Forelimb muscle (tissue), 1 donor: ENCODE measurements at regions not wholly inside any gene's neighbourhood (a gene's known extent, or its start where the extent isn't known, plus 50 kb on each side); places are given as distances from the start of the nearest gene placed in this dataset.

ENCODE experiments used
- DNase-seq: peaks from one replicate; pipeline ENCODE4 v3.0.0-alpha.2; 2013; ENCODE audit warnings: low read depth

DNA sequence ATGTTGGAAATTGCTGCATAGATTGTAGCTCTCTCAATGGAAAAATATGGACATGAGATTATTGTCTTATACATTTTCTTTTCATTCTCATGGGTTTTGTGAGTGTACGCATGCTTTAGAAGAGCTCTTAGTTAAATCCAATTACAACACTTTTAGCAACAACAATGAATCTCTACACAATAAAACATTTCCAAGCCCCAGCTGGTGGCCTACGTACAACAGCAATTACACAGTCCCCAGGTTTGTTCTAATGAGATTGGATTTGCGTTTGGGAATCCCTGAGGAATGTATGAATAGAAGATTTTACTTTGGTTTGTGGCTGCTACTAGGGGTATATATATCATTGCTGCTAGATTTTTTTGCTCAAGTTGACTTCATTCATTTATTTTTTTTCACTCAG lies 98.6 kb downstream of the FHDC1 start:
- no peak for DNase-seq

DNA sequence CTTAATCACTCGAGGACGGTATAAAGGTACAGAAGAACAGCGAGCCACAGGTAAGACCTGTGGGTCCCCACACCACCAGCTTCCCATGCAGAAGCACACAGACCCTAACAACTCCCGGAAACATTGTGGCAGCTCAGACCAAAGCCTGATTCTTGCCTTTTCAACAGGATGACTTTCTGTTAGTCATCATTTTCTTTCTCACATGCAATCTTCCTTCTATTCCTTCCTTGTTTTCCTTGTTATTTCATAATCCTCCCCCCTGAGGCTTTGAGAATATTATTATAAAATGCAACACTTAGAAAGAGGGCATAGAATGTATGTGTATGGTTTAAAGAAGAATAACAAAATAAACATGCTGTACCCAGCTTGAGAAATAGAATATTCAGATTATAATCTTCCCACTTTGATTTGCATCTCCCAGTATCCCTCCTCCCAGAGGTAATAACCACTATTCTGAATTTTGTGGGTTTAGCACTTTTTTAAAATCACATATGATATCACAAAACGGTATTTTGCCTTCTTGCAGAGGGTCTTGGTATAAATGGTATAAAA lies 100.9 kb downstream of the FHDC1 start:
- no peak for DNase-seq

DNA sequence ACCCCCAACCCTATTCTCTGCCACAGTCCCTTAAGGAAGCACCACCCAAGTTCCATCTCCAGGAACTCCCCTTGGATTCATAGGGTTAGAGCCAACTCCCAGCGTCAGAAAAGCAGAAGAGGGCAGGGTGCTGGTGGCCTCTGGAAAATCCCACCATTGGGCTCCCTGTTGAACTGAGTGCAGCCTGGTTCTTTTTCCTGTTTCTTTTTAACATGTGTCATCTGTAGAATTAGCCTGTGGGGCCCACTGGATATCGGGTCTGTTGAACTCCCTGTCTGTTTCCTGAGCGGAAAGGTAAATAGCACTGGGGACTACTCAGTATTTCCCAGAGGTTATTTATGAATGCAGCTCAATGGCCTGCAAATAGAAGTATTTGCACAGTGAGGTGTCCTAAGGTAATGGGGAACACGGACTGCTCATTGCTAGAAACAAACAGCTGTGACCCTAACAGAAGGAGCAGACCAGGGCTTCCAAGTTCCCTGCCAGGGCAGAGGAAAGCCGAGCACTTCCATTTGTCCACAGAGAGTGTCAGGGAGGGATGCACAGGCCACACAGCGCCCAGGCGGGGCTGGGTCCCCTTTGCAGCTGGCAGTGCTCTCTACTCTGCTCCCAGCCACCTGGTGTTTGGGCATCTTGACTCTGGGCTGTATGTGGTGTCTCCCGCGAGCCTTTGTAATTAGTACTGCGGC lies 102.6 kb downstream of the FHDC1 start:
- no peak for DNase-seq

DNA sequence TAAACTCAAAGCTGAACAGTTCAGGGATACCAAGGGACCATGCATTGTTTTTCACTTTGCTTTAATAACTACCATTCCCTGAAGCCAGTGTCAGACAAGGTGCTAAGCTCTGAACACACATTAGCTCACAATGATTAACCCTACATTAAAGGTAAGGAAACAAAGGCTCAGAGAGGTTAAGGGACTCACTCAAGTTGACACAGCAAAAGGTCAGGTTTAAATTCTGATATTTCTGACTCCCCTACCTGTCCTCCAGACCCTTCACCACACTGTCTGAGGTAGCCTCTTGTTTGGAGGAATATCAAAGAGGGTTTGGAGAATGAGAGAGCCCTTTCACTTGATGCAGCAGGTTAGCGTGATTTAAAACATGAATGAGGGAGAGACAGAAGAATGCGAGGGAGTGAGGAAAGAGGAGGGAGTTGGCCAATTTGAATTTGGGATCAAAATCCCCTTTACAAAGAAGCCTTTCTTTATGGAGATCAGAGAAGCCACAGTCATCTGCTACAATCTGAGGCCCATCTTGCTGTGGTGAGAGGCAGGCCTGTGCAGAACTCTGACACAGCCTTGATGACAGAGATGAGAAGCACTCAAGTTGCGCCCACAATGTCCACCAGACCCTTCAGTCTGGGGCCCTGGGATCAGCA lies 103.5 kb downstream of the FHDC1 start:
- DNase-seq: no peak

DNA sequence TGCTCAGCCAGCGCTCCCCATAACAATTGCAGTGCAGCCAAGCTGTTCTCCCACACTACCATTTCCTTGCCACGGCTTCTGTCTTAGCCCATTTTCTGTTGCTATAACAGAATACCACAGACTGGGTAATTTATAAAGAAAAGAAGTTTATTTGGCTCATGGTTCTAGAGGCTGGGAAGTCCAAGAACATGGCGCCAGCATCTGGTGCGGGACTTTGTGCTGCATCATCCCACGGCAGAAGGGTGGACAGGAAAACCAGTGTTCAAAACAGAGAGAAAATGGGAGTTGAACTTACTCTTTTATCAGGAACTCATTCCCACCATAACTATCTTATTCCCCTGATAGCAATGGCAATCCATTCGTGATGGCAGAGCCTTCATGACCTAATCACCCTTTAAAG lies 104.6 kb downstream of the FHDC1 start:
- DNase-seq: no peak

DNA sequence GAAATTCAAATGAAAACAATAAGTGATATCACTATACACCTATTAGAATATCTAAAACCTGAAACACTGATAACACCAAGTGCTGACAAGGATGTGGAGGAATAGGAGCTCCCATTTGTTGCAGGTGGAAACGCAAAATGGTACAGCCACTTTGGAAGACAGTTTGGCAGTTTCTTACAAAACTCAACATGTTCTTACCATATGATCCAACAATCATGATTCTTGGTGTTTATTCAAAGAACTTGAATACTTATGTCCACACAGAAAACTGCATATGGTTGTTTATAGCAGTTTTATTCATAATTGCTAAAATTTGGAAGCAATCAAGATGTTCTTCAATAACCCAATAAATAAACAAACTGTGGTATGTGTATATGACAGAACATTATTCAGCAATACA lies 107.9 kb downstream of the FHDC1 start:
- DNase-seq: no peak

DNA sequence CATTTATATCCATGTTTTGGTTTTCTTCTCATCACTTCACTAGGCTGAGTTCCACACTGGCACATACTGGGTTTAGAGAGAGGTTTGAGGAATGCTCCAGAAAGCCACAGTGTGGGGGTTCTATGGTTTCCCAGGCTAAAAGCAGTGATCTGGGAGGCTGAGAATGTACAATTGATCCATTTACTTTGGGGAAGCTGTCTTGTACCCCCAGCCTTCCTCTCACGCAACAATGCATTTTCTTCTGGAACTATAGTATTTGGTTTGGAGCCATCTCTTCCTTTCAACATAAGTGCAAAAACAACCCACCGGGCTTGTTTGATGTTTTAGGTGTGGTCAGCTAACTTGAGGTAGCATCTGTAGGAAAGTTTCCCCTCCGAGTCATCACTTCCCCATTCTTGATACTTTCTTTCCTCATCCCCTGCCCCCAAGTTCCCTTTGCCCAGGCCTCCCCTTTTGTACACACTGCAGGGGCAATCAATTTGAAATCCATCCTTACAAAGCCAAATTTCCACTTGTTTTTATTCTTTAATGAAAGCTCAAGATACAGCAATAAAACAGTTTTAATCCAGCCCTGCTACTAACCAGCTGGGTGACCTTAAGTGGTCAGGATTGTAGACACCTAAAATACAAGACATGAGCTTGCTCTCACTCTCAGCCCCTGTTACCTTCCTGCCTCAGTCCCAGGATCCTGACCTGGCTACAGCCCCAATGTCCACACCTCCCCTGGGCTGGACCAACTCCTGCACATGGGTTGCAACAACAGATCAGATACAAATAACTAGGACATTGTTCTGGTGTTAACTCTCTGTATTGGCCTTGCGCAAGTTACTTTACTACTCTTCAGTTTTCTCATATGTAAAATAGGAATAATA lies 109.2 kb downstream of the FHDC1 start:
- DNase-seq: no peak

DNA sequence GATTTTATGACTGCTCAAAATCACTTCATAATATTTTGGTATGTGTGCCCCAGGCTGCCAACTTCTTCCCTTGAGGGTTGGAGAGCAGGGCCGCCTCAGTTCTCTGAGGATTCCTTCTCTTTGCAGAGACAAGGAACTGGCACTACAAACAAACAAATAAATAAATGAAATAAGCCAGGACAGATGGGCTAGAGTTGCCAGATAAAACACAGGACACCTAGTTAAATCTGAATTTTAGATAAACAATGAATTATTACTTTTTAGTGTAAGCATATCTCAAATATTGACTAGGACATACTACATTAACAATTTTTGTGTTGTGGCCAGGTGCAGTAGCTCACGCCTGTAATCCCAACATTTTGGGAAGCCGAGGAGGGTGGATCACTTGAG lies 122.5 kb downstream of the FHDC1 start:
- DNase-seq: no peak

DNA sequence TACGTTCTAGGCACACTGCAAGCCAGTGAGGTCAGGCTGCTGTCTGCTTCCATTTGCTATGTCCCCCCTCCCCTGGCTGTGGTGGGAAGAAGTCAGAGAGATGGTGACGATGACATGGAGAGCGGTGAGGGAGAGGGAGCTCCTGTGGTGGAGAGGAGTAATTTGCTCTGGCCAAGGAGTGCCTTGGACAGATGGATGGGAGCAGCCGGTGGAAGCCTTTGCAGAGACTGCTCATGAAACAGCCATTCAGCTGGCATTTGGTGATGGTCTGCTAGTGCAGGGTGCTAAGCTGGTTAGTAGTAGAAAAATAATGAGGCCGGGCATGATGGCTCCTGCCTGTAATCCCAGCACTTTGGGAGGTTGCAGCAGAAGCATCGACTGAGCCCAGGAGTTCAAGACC lies 124.1 kb downstream of the FHDC1 start:
- no peak for DNase-seq

DNA sequence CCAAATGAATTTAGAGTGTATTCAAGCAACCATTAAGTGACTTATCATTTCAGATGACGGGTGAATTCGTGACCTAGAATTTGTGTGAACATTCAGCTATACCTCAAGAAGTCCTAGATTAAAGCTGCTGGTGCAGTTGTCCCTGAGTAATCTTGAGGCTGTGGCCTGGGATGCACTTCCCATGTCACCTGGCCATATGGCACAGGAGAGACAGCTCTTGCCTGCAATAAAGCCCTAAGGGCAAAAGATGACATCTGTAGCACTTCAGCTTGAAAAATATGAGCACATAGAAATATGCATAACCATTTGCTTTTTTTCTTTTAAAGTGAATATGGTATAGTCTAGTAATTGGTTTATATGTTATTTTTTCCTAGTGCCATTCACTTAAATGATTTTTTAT lies 125.8 kb downstream of the FHDC1 start:
- DNase-seq: no peak

DNA sequence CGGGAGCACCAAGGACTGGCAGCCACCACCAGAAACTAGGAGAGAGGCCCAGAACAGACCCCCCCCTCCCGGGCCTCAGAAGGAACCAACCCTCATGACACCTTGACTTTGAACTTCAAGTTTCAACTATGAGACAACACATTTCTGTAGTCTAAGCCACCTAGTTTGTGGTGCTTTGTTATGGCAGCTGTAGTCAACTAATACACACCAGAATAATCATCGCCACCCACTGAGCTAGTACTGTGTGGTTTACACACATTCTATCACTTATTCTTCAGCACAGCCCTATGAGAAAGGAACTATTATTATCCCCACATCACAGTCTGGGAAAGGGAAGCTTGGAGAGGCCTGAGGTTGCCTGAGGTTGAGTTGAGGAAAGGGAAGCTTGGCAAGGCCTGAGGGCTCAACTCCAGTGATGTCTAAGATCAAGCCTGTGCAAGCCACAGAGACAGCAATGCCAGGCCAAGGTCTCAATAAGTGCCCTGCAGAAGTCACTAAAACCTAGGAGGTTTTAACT lies 126.6 kb downstream of the FHDC1 start:
- no peak for DNase-seq

DNA sequence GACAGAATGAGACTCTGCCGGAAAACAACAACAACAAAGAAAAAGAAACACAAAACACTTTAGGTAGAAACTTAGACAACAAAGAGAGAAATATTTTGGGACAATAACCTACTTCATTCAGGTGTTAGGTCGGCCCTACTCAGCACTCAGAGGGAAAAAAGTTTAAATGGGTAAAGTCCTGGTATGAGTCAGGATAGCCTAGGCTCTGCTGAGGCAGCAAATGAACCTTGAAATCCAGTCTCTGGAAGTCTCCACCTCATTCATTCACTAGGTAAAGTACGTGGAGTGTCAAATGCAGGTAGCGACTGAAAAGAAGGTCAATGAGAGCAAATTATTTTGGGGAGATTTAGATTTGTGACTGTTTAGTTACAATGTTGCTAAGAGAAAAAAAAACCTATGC lies 127.4 kb downstream of the FHDC1 start:
- no peak for DNase-seq

DNA sequence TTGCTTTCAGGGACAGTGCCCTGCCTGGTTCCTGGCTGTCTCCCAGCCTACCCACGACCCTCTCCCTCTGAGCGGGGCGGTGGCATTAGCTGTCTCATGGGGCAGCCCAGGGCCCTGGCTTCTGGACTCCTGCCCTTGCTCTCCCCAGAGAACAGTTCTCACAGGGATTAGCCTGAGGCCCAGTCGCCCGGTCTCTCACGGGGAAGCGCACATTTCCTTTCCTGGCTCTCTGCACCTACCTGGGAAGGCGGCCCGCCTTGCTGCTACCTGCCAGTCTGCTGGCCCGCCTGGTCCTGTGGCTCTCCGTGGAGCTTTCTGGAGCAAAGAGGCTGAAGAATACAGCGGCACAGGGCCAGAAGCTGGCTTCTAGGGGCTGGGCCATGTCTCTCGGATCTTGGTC lies 128.4 kb downstream of the FHDC1 start:
- DNase-seq: no peak

DNA sequence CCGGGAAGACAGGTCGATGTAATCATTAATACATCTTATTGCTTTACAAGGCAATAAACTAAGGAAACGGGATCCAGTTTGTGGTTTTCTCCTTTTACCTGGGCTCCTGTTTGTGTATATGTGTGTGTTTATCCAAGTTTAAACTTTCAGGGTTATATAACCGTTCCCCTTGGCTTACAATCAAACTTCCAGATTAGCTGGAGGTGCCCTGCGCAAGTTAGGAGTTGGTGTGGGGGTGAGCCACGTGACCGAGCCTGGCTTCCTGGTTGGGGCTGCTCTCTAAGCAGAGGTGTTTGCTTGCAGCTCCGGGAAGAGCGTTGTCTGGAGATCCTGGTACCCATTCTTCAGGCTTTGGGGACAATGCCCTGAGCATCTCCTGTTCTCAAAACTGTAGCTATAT lies 129.2 kb downstream of the FHDC1 start:
- DNase-seq: no peak

DNA sequence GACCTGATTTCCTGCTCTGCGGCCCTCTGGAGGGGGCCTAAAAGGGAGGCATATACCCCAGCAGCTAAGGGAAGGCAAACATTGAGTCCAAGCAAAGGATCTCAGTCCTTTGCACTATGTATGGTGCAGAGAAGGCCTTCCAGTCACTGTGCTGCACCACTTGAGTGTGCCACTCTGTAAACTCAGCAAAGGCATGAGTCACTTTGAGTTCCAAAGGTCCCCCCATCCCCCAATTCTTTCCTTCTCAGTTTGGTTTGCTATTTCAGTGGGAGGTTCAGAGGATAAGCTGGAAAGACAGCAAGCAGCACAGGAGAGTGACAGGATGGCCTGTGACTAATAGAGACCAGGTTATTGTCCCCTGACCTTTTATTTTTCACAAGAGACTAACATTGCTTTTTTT lies 131.3 kb downstream of the FHDC1 start:
- no peak for DNase-seq

DNA sequence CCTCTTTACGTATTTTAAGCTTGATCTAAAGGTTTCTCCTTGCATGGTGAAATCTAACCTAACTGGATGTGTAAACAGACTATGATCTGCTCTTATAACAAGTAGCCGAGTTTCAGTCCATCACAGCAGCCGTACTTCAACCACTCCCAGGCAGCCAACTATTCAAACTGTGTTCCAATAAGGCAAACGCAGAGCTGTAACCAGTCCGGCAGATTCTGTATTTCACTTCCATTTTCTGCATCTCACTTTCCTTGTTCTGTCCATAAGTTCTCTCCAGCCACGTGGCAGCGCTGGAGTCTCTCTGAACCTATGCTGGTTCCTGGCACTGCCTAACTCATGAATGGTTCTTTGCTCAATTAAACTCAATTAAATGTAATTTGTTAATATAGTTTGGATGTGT lies 132.6 kb downstream of the FHDC1 start:
- no peak for DNase-seq

DNA sequence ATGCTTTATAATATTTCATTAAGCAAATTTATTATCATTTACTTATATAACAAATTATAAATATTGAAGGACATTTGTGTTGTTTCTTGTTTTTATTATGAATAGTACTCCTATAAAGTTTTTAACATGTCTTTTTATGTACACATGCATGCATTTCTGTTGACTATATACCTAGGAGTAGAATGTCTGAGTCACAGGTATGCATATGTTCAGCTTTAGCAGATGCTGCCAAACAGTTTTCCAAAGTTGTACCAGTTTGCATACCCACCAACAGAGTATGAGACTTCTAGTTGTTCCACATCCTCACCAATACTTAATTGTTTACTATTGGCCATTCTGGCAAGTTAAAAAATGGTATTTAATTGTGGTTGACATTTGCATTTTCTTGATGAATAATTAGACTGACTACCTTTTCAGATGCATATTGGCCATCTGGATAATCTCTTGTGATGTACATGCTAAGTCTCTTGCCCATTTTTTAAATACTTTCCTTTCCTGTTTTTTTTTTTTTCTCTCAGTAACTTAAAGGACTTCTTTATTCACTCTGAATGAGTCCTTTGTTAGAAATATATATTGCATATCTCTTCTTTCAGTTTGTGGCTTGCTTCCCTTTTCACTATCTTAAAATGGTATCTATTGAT lies 132.2 kb upstream of the TRIM2 start:
- DNase-seq: no peak

DNA sequence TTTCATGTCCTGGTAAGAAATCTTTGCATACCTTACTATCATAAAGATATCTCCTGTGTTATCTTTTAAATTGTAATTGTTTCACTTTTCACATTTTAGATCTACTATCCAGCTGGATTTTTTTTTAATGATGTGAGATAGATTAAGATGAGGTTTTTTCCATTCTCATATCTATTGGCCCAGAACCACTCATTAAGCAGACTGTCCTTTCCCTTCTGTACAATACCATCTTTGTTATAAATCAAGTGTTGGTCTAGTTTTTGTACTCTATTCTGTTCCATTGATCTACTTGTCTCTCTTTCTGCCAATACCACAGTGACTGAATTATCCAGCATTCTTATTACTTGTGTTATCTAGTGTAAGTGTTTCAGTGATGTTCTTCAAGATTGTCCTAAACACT lies 131.6 kb upstream of the TRIM2 start:
- DNase-seq: no peak

DNA sequence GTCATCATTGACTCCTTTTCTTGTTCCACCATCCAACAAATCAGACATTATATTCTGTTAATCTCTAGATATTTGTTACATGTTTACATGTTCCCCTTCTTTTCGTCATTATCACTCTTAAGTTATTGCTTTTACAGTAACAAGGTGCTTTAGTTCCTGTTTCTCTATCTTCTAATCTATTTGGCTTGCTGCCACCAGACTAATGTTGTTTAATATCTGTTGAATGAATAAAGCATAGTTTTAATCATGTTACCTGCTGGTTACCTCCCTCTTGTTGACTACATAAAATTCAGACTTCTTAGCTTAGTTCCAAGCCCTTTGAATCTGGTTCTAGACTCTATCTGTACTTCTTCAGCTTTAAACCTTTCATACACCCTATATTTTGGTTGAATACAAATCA lies 129.8 kb upstream of the TRIM2 start:
- no peak for DNase-seq

DNA sequence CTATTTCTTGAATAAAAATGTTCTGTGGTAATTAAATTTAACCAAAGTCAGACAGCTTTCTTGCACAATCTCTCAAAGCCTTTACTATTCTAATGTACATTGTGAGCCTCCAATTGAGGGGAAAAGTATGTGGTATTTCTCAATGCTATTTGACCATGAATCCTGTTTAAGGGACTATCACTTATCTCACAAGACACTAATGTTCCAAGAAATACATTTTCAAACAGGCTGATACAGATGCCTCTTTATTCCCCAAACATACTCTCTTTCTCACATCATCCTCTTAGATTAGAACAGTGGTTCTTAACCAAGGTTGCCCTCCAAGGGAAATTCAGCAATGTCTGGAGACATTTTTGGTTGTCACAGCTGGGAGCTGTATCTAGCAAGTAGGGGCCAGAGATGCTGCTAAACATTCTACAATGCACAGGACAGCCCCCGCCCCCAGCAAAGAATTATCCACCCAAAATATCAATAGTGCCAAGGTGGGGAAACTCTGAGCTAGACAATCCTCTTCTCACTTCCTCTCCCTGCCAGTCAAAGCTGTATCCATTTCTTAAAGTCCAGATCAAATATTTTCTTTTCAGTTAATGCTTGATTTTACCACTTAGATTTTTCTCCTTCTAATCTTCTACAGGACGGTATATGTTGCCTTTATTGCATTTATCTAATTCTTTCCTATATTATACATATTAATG lies 129.2 kb upstream of the TRIM2 start:
- no peak for DNase-seq

DNA sequence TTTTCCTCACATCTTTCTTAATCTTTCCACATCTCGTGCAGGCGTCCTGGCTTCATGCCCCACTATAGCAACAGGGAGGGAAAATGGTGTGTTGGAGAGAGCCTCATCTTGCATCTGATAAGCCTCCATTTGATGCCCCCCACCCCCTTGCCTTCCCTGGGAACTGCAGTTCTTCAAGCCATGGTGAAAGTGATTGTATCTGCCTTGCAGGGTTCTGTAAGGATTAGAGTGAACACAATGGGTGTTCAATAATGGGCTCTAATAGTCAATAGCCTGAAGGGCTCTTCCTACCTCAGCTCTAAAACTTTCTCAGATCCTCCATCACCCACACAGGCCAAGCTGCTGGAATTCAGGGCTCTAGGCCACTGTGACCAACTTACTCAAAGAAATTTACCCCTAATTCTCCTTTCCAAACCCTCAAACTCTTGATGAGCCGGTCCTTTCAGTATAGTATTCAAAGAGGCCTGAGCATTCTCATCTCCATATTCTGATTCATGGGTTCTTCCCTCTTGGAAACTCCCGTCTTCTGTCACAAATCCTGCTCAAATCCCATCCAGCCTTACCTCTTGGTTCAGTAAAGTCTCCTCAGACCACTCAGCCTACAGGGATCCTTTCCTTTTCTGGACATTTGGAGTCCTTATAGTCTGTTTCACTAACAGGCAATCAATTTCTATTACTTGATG lies 128.3 kb upstream of the TRIM2 start:
- DNase-seq: no peak
